WTC11 (cell line): ENCODE measurements at regions not wholly inside any gene's neighbourhood (a gene's known extent, or its start where the extent isn't known, plus 50 kb on each side); places are given as distances from the start of the nearest gene placed in this dataset.

ENCODE experiments used
- ATAC-seq: fragments of 200-7000 bp; cut with Tn5 transposase; 2 replicates; pipeline ENCODE4 v1.10.0; 2021; ENCODE audit warnings: mild to moderate bottlenecking, moderate library complexity
- CTCF ChIA-PET: fragments of 300-600 bp; sonication (Branson Sonifier 250); formaldehyde crosslinking; loops from one replicate; lab custom pipeline; 2021; ENCODE audit warnings: antibody characterized with exemption; lab: Charles Lee
- POLR2A ChIA-PET: fragments of 350-600 bp; sonication (Branson Sonifier 250); formaldehyde crosslinking; loops from one replicate; lab custom pipeline; 2021; ENCODE audit warnings: antibody characterized with exemption; lab: Charles Lee
- DNase-seq: peaks from one replicate; pipeline ENCODE4 v3.0.0; 2021; ENCODE audit warnings: low spot score
- H3K27ac Mint-ChIP-seq: 2 replicates; pipeline ENCODE4 v1.8.0; 2021; ENCODE audit warnings: mixed read lengths
- H3K27me3 Mint-ChIP-seq: 2 replicates; pipeline ENCODE4 v1.8.0; 2021; ENCODE audit warnings: low read depth, mild to moderate bottlenecking, moderate library complexity, mixed read lengths
- H3K36me3 Mint-ChIP-seq: 2 replicates; pipeline ENCODE4 v1.8.0; 2021; ENCODE audit warnings: mixed read lengths
- H3K4me1 Mint-ChIP-seq: 2 replicates; pipeline ENCODE4 v1.8.0; 2022; ENCODE audit warnings: mixed read lengths
- H3K4me3 Mint-ChIP-seq: 2 replicates; pipeline ENCODE4 v1.8.0; 2021; ENCODE audit warnings: mild to moderate bottlenecking, moderate library complexity, mixed read lengths
- H3K9me3 Mint-ChIP-seq: 2 replicates; pipeline ENCODE4 v1.8.0; 2021; ENCODE audit warnings: mixed read lengths
- AR ChIP-seq: fragments of 250-450 bp; sonication (Bioruptor Pico); IDR thresholded peaks from 2 replicates; pipeline ENCODE4 v1.9.0; 2021; ENCODE audit warnings: mild to moderate bottlenecking
- ATF1 ChIP-seq: sonication (generic); formaldehyde crosslinking; IDR thresholded peaks from 2 replicates; pipeline ENCODE4 v1.8.1; 2023; ENCODE audit warnings: mild to moderate bottlenecking, moderate library complexity, missing genetic modification reagents
- CTCF ChIP-seq: fragments of 200-600 bp; IDR thresholded peaks from 2 replicates; pipeline ENCODE4 v1.8.0; 2022; ENCODE audit warnings: antibody characterized with exemption
- E2F5 ChIP-seq: sonication (generic); formaldehyde crosslinking; IDR thresholded peaks from 2 replicates; pipeline ENCODE4 v1.8.1; 2022; ENCODE audit warnings: mild to moderate bottlenecking, moderate library complexity, missing genetic modification reagents
- ERG ChIP-seq: fragments of 250-450 bp; sonication (Bioruptor Pico); IDR thresholded peaks from 2 replicates; pipeline ENCODE4 v1.8.0; 2021; ENCODE audit warnings: mild to moderate bottlenecking
- FOXJ3 ChIP-seq: sonication (generic); formaldehyde crosslinking; IDR thresholded peaks from 2 replicates; pipeline ENCODE4 v1.9.0; 2021; ENCODE audit warnings: missing genetic modification reagents, mild to moderate bottlenecking, borderline replicate concordance
- HMGA2 ChIP-seq: fragments of 250-450 bp; sonication (Bioruptor Pico); IDR thresholded peaks from 2 replicates; pipeline ENCODE4 v1.4.0; 2021; ENCODE audit warnings: mild to moderate bottlenecking, moderate library complexity
- KAT7 ChIP-seq: sonication (generic); formaldehyde crosslinking; IDR thresholded peaks from 2 replicates; pipeline ENCODE4 v1.8.1; 2023; ENCODE audit warnings: missing genetic modification reagents, mild to moderate bottlenecking, borderline replicate concordance
- PRDM15 ChIP-seq: sonication (generic); formaldehyde crosslinking; IDR thresholded peaks from 2 replicates; pipeline ENCODE4 v1.8.0; 2022; ENCODE audit warnings: missing genetic modification reagents
- RORB ChIP-seq: fragments of 250-450 bp; sonication (Bioruptor Pico); IDR thresholded peaks from 2 replicates; pipeline ENCODE4 v1.9.0; 2021; ENCODE audit warnings: mild to moderate bottlenecking
- SOX15 ChIP-seq: fragments of 250-450 bp; sonication (Bioruptor Pico); IDR thresholded peaks from 2 replicates; pipeline ENCODE4 v1.9.0; 2021; ENCODE audit warnings: mild to moderate bottlenecking
- TP53 ChIP-seq: sonication (generic); formaldehyde crosslinking; IDR thresholded peaks from 2 replicates; pipeline ENCODE4 v1.8.1; 2023; ENCODE audit warnings: mild to moderate bottlenecking, missing genetic modification reagents
- ZBTB21 ChIP-seq: sonication (generic); formaldehyde crosslinking; IDR thresholded peaks from 2 replicates; pipeline ENCODE4 v1.8.1; 2023; ENCODE audit warnings: mild to moderate bottlenecking, missing genetic modification reagents, borderline replicate concordance
- ZNF219 ChIP-seq: sonication (generic); formaldehyde crosslinking; IDR thresholded peaks from 2 replicates; pipeline ENCODE4 v1.8.0; 2023; ENCODE audit warnings: missing genetic modification reagents, mild to moderate bottlenecking, borderline replicate concordance
- ZNF425 ChIP-seq: fragments of 250-450 bp; sonication (Bioruptor Pico); conservative IDR thresholded peaks from 2 replicates; pipeline ENCODE4 v1.9.0; 2021; ENCODE audit warnings: mild to moderate bottlenecking
- ZNF671 ChIP-seq: fragments of 250-450 bp; sonication (Bioruptor Pico); IDR thresholded peaks from 2 replicates; pipeline ENCODE4 v1.8.0; 2021; ENCODE audit warnings: mild to moderate bottlenecking

- POLR2A ChIA-PET, result no interaction called here
- no peak for DNase-seq
- no peak for TF ChIP-seq TP53
- TF ChIP-seq RORB (CRISPR knock-in tag), result no peak
- no peak for TF ChIP-seq CTCF
- no peak for TF ChIP-seq ZNF425 (CRISPR knock-in tag)
- no peak for TF ChIP-seq ERG
- no peak for TF ChIP-seq AR (CRISPR knock-in tag)
- no peak for TF ChIP-seq FOXJ3
- TF ChIP-seq KAT7 (CRISPR knock-in tag), result no peak
- no peak for TF ChIP-seq E2F5 (CRISPR knock-in tag)
- no peak for TF ChIP-seq ZBTB21 (CRISPR knock-in tag)
- no peak for TF ChIP-seq HMGA2 (CRISPR knock-in tag)
- TF ChIP-seq ZNF671 (CRISPR knock-in tag), result no peak
- no peak for TF ChIP-seq PRDM15 (CRISPR knock-in tag)
- TF ChIP-seq ATF1 (CRISPR knock-in tag), result no peak
- no peak for TF ChIP-seq ZNF219 (CRISPR knock-in tag)
- no peak for TF ChIP-seq SOX15 (CRISPR knock-in tag)
- no peaks in the 10 kb centered on the region for H3K36me3 Mint-ChIP-seq
- peaks cover 8% of the 10 kb centered on the region for H3K4me1 Mint-ChIP-seq
- ATAC-seq, result no peak
- no peak overlapping the region for H3K4me3 Mint-ChIP-seq
- CTCF ChIA-PET, result interaction anchor here (0.6 to 1.4 kb wide), 8 partner anchors 9 to 145 kb away, joined by 3 to 10 read pairs (median 4); no protein-coding TSS in a partner anchor
- no peaks in the 10 kb centered on the region; the same call in 1 of the 2 replicates for H3K27me3 Mint-ChIP-seq
- no peaks in the 10 kb centered on the region for H3K9me3 Mint-ChIP-seq
- H3K27ac Mint-ChIP-seq, result no peak overlapping the region
Observed at GRCh38 chr22:48555606-48556005, 1272.1 kb downstream of the BRD1 start.
